Liver (tissue), 8 donors: ENCODE measurements at regions not wholly inside any gene's neighbourhood (a gene's known extent, or its start where the extent isn't known, plus 50 kb on each side); places are given as distances from the start of the nearest gene placed in this dataset.

Source experiments
- DNase-seq: peaks from one replicate; pipeline ENCODE4 v3.0.0-alpha.2; 2017; ENCODE audit warnings: low spot score
- H3K27ac ChIP-seq, 2 donors: one replicate each; pipeline ENCODE4 v1.7.0; 2013; ENCODE audit warnings: inconsistent platforms in 2 of 2, low read length in 2 of 2, control low read depth in 1 of 2, low read depth in 1 of 2, mild to moderate bottlenecking in 1 of 2
- H3K27me3 ChIP-seq, 4 donors: one replicate each; pipeline versions ENCODE4 v1.6.1 to v1.7.0; 2013; ENCODE audit warnings: low read length in 3 of 4, inconsistent platforms in 1 of 4, mild to moderate bottlenecking in 1 of 4, moderate library complexity in 1 of 4; ENCODE audit not compliant: control insufficient read depth in 4 of 4, insufficient read depth in 4 of 4
- H3K36me3 ChIP-seq, 4 donors: one replicate each; pipeline versions ENCODE4 v1.6.1 to v1.7.0; 2013; ENCODE audit warnings: low read length in 3 of 4, mild to moderate bottlenecking in 3 of 4, low read depth in 1 of 4, moderate library complexity in 1 of 4; ENCODE audit not compliant: control insufficient read depth in 4 of 4, insufficient read depth in 3 of 4
- H3K4me1 ChIP-seq, 4 donors: one replicate each; pipeline versions ENCODE4 v1.6.1 to v1.7.0; 2013; ENCODE audit warnings: low read length in 3 of 4, mild to moderate bottlenecking in 3 of 4, moderate library complexity in 1 of 4; ENCODE audit not compliant: control insufficient read depth in 4 of 4, insufficient read depth in 4 of 4
- H3K4me3 ChIP-seq, 3 donors: one replicate each; pipeline versions ENCODE4 v1.6.1 to v1.7.0; 2013; ENCODE audit warnings: low read length in 3 of 3, control low read depth in 1 of 3, low read depth in 1 of 3, mild to moderate bottlenecking in 1 of 3
- H3K9ac ChIP-seq, 2 donors: one replicate each; pipeline ENCODE4 v1.7.0; 2013; ENCODE audit warnings: low read length in 2 of 2, mild to moderate bottlenecking in 2 of 2, moderate library complexity in 2 of 2, control low read depth in 1 of 2, low read depth in 1 of 2
- H3K9me3 ChIP-seq, 4 donors: one replicate each; pipeline versions ENCODE4 v1.6.1 to v1.7.0; 2013; ENCODE audit warnings: low read length in 3 of 4; ENCODE audit not compliant: control insufficient read depth in 4 of 4
- CTCF ChIP-seq: fragments of 150-350 bp; IDR thresholded peaks from 2 replicates; pipeline ENCODE4 v1.5.1; 2017; ENCODE audit warnings: improper control_type of control experiment, low read depth, low read length; ENCODE audit not compliant: missing input control
- EGR1 ChIP-seq, 2 donors: IDR thresholded peaks; 2 replicates each; pipeline ENCODE4 v1.6.1; 2016 to 2018; ENCODE audit warnings: antibody characterized with exemption in 2 of 2, low read depth in 2 of 2
- FOXA1 ChIP-seq: IDR thresholded peaks from 2 replicates; pipeline ENCODE4 v1.6.1; 2016; ENCODE audit warnings: antibody characterized with exemption
- FOXA2 ChIP-seq: IDR thresholded peaks from 2 replicates; pipeline ENCODE4 v1.6.1; 2016; ENCODE audit warnings: antibody characterized with exemption
- GABPA ChIP-seq, 2 donors: IDR thresholded peaks in 1 of 2; conservative IDR thresholded peaks in 1 of 2; 2 replicates each; pipeline ENCODE4 v1.6.1; 2016; ENCODE audit warnings: antibody characterized with exemption in 2 of 2, mild to moderate bottlenecking in 1 of 2, moderate library complexity in 1 of 2
- HNF4A ChIP-seq, 2 donors: conservative IDR thresholded peaks; 2 replicates each; pipeline ENCODE4 v1.6.1; 2016; ENCODE audit warnings: antibody characterized with exemption in 2 of 2, mild to moderate bottlenecking in 2 of 2
- HNF4G ChIP-seq: IDR thresholded peaks from 2 replicates; pipeline ENCODE4 v1.6.1; 2016; ENCODE audit warnings: antibody characterized with exemption
- JUND ChIP-seq, 2 donors: IDR thresholded peaks; 2 replicates each; pipeline ENCODE4 v1.6.1; 2016; ENCODE audit warnings: antibody characterized with exemption in 2 of 2
- MAX ChIP-seq: IDR thresholded peaks from 2 replicates; pipeline ENCODE4 v1.6.1; 2016; ENCODE audit warnings: antibody characterized with exemption
- NR2F2 ChIP-seq: IDR thresholded peaks from 2 replicates; pipeline ENCODE4 v1.6.1; 2016; ENCODE audit warnings: antibody characterized with exemption
- RAD21 ChIP-seq, 2 donors: IDR thresholded peaks; 2 replicates each; pipeline ENCODE4 v1.6.1; 2016; ENCODE audit warnings: antibody characterized with exemption in 2 of 2, mild to moderate bottlenecking in 2 of 2
- REST ChIP-seq: IDR thresholded peaks from 2 replicates; pipeline ENCODE4 v1.6.1; 2016; ENCODE audit warnings: antibody characterized with exemption, mild to moderate bottlenecking
- RXRA ChIP-seq, 2 donors: IDR thresholded peaks; 2 replicates each; pipeline ENCODE4 v1.6.1; 2017 to 2018; ENCODE audit warnings: antibody characterized with exemption in 2 of 2, mild to moderate bottlenecking in 1 of 2
- SP1 ChIP-seq: IDR thresholded peaks from 2 replicates; pipeline ENCODE4 v1.6.1; 2018; ENCODE audit warnings: antibody characterized with exemption, mild to moderate bottlenecking
- TAF1 ChIP-seq: conservative IDR thresholded peaks from 2 replicates; pipeline ENCODE4 v1.6.1; 2016; ENCODE audit warnings: antibody characterized with exemption, mild to moderate bottlenecking
- ZBTB33 ChIP-seq: IDR thresholded peaks from 2 replicates; pipeline ENCODE4 v1.6.1; 2016; ENCODE audit warnings: antibody characterized with exemption
- WGBS: extraction: QIAGEN DNeasy Blood & Tissue Kit; methylation state at CpG from one replicate; pipeline ENCODE4 v1.1.7; 2013; 5-methylcytosine and 5-hydroxymethylcytosine counted together
- TF ChIP-seq, protein P1 (sequence below): IDR thresholded peaks from 2 replicates; pipeline ENCODE4 v1.6.1; 2016; ENCODE audit warnings: antibody characterized with exemption
- donor health status: healthy.
- donor health status: healthy.
- donor health status: healthy.
- donor health status: healthy.
- donor health status: healthy.

DNA sequence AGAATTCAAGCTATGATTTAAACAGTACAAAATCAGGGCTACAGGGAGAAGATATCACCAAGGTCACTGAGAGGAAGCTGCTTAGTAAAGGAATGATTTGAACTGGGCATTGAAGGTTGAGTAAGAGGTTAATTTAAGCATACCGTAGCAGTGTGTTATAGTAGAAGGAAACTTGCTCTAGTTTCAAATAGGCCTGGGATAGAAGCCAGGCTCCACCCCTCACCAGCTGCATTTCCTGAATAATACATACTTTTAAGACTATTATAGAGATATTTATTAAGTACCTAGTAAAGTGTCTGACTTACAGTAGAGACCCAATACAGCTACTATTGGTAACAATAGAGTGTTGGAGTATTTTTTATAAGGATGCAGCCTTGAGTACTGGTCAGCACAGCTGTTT, 118.0 kb upstream of the GLRA2 start:
- Histone ChIP-seq H3K27ac (no peak overlapping the region), H3K27me3 (peaks cover 0 to 5% (median 0%) of the 10 kb centered on the region in 4 donors), H3K36me3 (no peaks in the 10 kb centered on the region), H3K9me3 (peaks cover 0 to 2% (median 0%) of the 10 kb centered on the region in 4 donors), H3K4me1 (no peaks in the 10 kb centered on the region), H3K4me3 (no peak overlapping the region), H3K9ac (no peak overlapping the region)
- WGBS: 67% methylated on average over 1 of the region's 1 CpG
- DNase-seq: no peak
- TF ChIP-seq JUND (IDR thresholded peaks at IDR 0.05) (no peak), NR2F2 (no peak), MAX (no peak), HNF4A (conservative IDR thresholded peaks at IDR 0.05) (no peak), HNF4G (no peak), ZBTB33 (no peak), RAD21 (IDR thresholded peaks at IDR 0.05) (no peak), FOXA1 (no peak), EGR1 (IDR thresholded peaks at IDR 0.05; ENCODE audit: low read depth in 2 of 2) (no peak), TAF1 (no peak), REST (no peak), SP1 (no peak)
- TF ChIP-seq, protein P1, sequence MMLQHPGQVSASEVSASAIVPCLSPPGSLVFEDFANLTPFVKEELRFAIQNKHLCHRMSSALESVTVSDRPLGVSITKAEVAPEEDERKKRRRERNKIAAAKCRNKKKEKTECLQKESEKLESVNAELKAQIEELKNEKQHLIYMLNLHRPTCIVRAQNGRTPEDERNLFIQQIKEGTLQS: no peak

GRCh38 chrX:14409341-14409740, 120.0 kb upstream of the GLRA2 start:
- Histone ChIP-seq H3K36me3 (no peaks in the 10 kb centered on the region), H3K9me3 (peaks cover 0 to 2% (median 0%) of the 10 kb centered on the region in 4 donors), H3K4me1 (no peaks in the 10 kb centered on the region), H3K9ac (no peak overlapping the region), H3K4me3 (no peak overlapping the region), H3K27ac (no peak overlapping the region), H3K27me3 (peaks cover 0 to 5% (median 0%) of the 10 kb centered on the region in 4 donors)
- WGBS: 23% methylated on average over 2 of the region's 2 CpGs
- no peak for DNase-seq
- TF ChIP-seq, protein P1: no peak
- TF ChIP-seq FOXA1 (no peak), HNF4G (no peak), SP1 (no peak), CTCF (no peak), RXRA (IDR thresholded peaks at IDR 0.05) (no peak), JUND (IDR thresholded peaks at IDR 0.05) (no peak), ZBTB33 (no peak), RAD21 (IDR thresholded peaks at IDR 0.05) (no peak), NR2F2 (no peak), GABPA (IDR thresholded peaks at IDR 0.05 in 1 of 2, conservative IDR thresholded peaks at IDR 0.05 in 1 of 2) (no peak), FOXA2 (no peak)
